ENCODE measurements at regions not wholly inside any gene's neighbourhood (a gene's known extent, or its start where the extent isn't known, plus 50 kb on each side); places are given as distances from the start of the nearest gene placed in this dataset.

DNA sequence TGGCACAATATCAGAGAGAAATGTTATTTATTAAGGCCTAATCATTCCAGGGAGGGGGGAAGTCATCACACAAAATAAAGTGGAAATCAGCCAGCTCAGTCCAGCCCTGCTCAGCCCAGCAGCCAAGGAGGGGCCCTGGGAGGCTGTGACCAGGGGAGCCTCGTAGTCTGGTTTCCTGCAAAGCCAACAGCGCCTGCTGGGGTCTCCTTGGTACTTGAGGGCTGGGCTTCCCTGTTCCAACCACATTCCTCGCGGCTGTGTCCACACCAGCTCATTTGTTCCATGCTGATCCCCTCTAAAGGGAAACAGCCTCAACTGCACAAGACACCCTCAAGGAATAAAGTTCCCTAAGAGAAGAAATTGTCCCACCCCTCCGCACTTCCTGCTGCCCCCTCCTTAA is 154.0 kb downstream of the TMEM132E start:
- DNase-seq = peak; percentile 52

DNA sequence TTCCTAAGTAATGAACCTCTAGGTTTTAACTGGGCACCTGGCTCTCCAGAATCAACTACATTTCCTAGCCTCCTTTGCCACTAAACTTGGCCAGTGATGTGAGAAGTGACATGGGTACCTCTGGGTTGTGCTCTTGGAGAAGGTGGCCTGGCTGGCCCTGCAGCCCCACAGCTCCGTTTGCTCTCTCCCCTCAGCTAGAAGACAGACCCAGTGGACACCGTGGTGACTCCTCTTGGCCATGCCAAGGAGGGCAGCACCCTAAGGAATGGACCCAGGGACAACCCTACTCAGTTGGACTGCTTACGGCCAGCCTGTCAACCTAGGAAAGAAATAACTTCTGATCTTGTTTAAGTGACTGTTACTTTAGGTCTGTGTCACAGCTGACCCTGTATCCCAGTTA is 151.4 kb downstream of the TMEM132E start:
- DNase-seq = peak; percentile 36

DNA sequence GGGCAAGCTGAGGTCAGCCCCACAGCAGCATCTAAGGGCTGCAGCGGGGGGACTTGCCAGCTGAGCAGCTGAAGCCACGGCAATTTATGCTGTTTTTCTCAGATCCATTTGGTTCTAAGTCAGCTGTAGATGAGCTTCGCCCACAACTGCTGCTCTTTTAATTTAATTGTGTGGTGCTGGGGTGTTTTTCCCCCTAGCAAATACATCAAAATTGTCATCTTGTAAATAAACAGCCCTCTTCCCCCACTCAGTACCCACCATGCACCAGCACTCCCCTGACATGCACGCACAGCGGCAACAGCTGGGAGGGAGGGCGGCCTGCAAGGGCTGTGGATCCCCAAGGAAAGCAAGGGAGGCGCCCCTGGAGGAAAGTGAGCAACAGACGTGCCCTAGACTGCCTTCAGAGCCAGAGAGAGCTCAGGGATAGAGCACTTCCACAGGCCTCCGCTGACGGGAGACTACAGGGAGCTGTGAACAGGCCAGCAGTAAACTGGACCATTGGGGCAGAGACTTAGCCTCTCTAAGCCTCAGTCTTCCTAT is 149.5 kb downstream of the TMEM132E start:
- peak; percentile 51 for DNase-seq

DNA sequence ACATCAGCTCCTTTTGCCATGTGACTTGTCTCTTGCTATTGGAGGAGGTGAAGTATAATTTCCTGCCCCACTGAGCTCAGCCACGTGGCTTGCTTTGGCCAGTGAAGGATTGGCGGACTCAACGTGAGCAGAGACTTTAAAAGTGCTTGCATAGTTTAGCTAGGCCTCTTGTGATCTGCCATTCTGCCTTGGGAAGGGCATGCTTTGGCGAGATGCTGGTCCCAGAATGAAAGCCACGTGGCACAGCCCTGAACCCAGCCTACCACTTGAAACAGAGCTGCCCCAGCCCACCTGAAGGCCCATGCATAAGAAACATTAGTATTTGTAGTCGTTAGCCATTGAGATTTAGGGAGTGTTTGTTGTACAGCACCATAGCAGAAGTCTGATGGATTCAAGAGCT is 148.2 kb downstream of the TMEM132E start:
- peak; percentile 40 for DNase-seq

DNA sequence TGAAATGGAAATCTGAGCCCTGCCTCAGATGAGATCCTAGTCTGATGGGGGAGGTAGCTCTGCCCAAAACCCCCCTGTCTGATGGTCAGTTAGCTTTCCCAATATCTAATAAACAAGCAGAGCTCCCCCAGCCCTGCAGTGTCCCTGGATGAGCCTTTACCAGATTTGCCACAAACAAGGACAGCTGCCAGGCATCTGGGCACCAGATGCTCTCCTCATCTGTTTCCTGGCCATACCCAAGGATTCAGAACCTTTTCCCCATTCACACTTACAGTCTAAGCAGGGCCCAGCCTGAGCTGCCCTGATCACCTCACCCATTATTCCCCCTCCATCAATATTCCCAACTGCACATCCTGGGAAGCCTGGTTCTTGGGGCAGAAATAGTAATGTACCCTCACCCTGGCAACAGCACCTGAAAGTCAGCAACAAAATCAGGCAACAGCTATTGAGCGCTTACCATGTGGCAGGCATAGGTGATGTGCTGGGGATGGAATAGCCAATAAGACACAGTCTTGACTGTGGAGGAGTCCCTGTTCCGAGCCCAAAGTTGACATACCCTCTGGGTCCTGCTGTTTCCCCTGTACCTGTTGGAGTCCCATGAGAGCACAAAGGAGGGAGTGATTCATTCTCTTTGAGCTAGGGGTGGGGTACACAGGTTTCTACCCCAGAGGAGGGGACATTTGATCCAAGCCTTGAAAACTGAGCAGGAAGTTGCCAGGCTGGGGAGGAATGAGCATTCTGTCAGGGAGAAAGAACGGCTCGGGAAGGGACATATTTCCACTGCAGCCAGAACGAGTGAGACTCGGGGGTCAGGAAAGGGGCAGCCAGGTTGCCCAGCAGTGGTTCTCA is 147.4 kb downstream of the TMEM132E start:
- peak; percentile 42 for DNase-seq

DNA sequence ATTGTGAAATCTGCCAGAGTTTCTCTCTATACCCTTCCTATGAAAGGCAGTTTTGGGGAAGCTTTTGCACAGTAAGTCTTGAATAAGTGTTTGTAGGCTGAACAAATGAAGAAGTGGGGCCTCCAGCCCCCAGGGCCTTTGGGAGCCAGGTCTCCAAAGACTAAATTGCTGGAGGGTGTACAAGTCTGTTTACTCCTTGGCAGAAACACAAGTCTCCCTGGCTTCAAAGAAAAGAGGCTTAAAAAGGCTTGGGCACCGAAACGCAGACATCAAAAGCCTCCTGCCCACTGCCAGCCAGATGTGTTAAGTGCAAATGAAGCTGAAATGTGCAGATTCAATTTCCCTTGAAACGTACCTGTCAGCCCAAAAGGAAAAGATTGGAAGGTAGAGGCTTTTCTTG is 146.3 kb downstream of the TMEM132E start:
- DNase-seq = peak; percentile 37

DNA sequence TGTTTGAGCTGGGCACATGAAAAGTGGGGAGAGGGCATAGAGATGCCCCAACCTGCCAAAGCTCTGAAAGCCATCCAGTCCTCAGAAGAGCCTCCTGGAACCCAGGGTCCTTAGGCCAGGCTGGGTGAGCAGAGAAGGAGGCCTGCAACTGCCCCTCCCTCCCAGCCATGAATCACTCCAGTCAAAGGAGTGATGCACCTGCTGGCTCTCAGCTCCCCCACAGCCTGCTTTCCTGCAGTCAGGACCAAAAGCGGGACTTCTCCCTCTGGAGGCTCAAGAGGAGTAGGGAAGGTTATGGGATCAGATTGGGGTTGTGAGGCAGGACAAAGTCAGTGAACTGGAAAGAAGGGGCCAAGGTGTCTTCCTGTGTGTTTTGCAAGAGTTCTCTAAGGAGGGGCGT is 145.6 kb downstream of the TMEM132E start:
- DNase-seq = peak; percentile 53

DNA sequence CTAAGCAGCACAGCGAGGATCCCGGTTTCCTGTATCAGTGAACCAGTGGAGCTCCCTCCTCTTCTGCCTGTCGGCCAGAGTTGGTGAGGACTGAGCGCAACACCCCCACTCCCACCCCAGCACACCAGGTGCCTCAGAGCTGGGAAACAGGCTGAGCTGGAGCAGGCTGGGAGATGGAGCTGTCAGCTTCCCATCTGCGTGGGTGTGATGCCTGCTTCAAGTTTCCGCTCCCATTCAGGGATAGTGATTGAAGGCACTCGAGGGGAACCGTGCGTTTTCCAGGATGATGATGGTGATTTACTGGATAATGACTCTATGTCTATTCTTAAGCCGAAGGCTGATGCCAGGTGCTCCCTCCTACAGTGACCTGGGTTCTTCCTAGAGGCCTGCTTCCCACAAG is 144.5 kb downstream of the TMEM132E start:
- DNase-seq = peak; percentile 53

DNA sequence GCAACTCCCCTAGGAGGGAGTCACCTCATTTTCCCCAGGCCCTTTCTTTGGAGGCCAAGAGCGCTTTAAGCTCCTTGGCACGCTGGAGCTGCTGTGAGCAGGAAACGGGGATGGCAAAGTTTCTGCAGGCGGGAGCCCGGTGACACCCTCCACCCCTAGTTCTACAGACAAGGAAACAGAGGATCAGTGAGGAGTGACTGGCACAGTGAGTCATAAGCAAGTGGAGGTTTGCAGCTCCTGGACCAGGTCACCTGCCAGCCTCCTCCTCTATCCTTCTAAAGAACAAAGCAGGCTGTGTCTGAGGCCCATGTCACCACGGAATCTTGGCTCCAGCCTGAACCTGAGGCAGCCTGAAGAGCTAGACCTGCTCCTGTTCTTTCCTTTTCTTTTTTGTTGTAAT is 141.9 kb downstream of the TMEM132E start:
- DNase-seq = peak; percentile 75

DNA sequence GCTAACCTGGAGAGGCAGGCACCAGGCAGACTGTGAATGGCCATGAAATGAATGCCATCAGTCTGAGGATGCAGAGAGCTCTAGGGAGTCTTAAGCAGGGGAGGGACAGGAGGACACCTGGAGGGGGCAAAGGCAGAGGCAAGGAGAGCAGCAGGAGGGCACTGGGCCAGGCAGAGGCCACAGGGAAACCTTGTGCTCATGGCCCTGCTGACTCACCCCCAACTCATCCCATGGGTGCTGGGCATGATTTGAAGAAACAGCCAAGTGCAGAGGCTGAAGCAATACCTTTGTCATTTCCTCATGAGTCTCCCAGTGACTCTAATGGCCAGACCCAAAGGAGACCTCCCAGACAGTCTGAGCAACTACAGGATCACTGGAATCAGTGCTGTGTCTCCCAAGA is 141.4 kb downstream of the TMEM132E start:
- no peak for DNase-seq

DNA sequence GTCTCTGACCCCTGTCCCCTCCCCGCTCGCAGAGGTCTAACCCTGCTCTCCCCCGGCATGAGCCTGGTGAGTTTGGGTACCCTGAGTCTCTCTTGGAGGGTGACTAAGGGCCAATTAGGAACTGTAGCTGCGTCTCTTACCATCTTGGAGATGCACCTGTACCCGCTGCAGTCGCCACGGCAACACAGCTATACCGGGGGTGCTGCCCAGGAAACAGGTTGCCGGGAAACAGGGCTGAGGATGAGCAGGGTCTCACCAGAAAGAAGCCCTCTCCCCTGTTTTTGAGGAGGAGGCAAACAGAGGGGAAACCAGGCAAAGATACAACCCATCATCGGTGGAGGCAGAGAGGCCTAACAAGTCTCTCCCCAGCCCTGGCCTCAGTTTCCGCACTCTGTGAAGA is 140.2 kb downstream of the TMEM132E start:
- DNase-seq = no peak

DNA sequence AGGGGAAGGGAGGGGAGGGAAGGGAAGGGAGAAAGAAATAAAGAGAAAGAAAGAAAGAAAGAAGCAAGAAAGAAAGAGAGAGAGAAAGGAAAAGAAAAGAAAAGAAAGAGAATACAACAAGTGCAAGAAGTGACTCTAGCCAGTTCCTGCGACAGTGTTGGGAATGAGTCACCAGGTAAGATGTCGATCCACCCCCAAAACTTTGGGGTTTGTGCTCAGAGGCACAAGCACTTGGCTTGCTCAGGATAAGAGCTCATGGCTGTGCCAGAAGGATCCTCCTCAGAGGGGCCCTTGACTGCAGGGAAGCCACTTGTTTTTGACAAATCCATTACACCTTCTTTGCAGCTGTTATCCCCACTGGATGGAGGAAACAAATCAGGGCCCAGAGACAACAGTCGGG is 137.7 kb downstream of the TMEM132E start:
- DNase-seq = no peak

DNA sequence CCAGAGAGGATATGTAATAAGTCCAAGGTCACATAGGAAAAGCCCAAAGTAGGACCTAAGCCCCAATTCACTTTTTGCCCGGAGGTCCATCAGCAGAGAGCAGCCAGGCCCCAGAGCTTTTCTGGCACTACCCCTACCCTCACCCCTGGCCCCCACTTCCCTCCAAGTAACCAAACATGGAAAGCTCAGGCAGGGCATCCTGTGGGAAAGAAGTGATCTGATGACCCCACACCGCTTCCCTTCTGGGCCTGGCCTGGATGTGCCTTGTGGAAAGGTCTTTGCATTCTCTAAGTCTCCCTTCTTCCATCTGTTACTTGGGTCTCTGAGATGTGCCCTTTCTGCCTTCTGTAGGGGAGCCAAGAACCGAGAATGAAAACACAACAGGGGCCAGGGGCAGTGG is 136.9 kb downstream of the TMEM132E start:
- peak; percentile 27 for DNase-seq

DNA sequence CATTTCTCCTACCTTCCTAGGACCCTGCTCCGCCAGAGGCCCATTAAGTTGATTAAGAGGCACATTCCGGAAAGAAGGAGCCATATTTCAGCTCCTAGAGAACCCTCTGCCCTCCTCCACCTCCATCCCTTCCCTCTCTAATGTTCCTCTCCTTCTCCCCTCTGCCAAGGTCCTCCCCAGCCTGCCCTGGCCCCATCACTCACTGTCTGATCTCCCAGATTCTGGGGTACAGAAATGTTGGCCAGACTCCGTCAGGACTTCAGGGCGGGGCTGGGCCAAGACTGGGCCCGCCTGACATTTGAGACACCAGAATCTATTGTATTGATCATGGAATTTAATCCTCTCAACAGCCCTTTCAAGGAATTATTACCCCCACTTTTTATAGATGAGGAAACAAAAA is 136.1 kb downstream of the TMEM132E start:
- DNase-seq = no peak

DNA sequence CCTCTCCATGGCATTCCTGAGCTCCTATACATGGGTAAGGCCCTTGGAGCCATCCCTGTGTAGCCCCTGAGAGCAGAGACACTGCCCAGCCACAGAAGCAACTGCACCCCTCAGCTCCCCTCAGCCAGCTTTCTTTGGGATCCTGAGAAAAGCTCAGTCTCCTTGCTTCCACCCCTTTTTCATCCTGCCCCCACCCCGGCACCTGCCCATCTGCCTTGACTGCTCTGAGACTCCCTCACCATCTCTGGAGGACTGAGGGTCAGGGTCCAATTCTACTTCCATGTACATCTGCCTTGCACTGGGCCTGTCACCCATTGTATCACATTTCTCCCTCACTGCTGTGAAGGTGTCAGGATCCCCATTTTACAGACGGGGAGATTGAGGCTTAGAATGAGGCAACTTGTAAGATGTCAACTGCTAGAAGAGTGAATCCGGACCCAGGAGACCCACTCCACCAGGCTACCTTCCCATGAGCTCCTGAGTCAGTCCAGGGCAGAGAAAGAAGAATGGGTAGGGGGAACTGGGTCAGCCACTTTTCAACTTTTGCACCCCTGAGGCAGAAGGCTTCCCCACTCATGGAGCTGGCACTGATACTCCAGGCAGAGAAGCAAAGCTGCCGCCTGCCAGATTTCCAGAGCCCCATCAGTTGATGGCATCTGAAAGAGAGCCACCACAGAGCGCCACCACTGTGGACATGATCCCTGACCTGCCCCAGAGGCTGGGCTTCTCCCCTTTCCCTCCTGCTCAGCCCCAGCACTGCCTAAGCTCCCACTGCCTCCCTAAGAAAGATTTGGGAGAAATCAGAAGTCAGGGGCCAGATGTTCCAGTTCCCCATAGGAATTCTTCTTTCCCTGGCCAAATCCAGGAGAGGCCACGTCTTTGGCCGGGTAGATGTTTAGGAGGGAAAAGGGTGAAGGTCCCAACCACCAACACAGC is 135.4 kb downstream of the TMEM132E start:
- DNase-seq = peak; percentile 33

DNA sequence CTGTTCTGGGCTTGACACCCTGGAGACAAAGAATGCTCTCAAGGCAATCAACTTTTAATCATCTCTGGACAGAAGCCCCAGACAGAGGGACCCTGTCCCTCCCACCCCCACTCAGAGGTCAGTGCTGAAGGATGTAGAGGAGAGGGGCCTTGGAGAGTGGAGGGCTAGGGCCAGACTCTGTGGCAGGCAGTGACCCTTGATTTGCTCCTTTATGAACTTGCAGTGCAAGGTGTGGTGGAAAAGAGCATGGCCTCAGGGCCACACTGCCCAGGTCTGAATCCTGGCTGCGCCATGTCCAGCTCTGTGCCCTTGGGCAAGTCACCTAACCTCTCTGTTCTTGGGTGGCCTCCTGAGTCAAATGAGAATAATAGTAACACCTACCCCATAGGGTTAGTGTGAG is 134.3 kb downstream of the TMEM132E start:
- peak; percentile 32 for DNase-seq

DNA sequence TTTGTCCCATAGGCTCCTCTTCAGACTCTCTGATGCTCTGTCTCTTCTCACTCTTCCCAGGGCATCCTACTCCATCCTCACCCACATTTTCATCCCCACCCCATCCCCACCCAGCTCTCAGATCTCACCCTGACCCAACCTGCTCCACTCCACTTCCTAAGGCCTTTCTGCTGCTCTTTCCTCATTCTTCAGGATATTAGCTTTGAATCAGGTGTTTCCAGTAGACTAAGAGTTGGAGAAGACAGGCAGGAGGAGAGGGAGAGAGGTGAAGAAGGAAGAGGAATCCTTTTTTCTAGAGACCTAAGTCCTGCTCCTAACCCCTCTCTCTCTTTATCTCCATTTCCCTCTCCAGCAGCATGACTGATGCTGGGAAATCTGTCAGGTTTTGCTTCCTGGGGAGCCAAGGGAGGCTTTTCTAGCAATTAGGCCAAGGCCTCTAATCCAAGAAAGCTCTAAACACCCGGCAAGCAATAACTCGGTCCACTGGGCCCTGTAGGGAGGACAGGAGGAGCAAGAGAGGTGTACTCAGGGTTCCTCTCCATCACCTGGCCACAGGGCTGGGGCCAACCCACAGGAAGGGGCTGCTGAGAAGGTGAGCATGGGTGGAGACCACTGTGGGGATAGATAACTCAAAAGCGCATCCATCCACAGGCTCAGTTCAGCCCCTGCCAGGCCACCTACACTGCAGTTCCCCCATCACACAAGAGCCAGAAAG is 133.3 kb downstream of the TMEM132E start:
- peak; percentile 22 for DNase-seq

DNA sequence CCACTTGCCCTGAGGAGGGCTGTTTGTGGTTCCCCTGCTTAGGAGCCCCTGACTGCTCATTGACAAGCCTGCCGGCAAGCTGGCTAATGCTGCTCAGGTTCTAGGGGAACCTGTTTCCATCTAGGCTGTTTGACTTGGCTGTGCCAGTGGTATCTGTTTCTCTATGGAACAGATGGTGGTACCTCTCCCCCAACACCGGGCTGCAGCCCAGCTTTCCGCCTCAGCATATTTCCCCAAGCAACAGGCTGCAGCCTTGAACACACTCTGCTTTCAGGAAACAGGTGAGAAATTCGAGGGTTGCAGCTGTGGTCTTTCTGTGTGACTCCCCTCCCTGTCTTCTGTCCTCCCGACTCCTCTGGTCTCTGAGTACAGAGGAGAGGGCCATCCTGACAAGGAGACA is 132.3 kb downstream of the TMEM132E start:
- DNase-seq = peak; percentile 36

DNA sequence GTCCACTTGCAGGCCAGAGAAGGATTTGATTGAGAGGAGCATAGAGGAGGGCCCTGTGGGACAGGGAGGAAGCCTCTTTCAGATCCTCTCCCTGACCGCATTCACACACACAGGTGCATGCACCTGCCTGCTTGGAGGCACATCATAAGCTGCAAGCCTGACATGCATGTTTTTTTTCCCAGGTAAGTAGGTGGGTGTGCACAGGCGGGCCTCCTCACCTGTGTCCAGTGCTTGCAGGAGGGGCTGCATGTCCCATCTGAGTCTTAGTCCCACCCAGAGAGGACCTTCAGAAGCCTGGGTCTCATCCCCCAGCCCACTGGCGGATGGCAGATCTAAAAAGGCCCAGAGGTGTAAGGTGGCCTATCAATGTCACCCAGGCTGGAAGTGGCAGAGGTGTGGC is 130.8 kb downstream of the TMEM132E start:
- DNase-seq = peak; percentile 39

DNA sequence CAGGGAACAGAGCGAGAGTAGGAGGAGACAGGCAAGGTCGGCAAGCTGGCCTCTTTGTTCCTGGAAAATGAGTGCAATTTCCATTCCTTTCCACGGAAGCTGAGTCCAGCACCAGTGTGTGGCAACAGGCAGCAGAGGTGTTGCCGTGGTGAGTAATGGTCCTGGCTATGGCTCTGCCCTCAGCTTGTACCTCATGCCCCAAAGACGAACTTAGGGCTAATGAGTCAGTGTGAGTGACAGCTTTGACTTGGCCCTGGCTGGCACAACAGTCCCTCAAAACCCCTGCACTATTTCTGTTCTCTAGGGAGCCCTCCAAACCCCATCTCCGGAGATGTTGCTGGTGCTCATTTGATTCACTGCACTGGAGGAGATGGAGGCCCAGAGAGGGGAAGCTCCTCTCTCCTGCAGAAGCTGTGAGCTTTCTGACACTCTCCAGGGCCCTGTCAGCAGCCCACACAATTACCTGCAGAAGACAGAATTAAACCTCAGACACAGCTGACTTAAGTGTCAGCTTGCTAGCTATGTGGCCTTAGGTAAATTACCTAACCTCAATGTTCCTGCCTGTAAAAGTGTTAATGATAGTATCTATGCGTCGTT is 129.9 kb downstream of the TMEM132E start:
- DNase-seq = peak; percentile 64

DNA sequence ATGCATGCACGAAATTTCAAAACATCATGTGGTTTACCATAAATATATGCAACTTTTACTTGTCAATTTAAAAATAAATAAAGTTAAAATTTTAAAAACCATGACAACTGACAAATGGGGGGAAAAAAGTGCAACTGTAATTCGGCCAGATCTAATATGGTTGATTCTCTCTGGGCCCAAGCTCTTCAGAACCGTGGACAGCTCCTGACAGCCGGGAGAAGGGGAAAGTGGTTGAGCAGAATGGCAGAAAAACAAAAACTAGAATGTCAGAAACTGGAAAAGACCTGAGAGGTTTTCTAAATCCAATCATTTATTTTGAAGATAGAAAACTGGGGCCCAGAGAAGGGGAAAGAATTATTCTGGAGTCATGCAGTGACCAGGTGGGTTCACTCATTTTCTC is 126.6 kb downstream of the TMEM132E start:
- peak; percentile 60 for DNase-seq

DNA sequence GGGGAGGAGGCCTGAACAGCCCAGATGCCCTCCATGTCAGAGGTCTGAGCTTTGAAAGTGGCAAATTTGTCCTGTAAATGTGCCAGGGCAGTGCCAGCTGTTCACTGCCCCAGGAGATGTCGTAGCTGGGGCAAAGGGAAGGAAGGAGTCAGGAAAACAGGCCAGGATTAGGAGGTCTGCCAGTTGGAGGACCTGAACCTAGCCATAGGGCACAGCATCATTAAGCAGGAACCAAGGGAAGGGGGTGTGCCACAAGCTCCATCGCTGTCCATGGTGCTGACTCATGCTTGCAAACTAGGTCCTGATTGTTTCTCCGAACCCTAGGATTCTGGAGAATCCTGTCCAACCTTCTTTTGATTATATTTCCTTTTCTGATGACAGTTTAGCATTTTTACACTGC is 124.2 kb downstream of the TMEM132E start:
- peak; percentile 86 for DNase-seq

DNA sequence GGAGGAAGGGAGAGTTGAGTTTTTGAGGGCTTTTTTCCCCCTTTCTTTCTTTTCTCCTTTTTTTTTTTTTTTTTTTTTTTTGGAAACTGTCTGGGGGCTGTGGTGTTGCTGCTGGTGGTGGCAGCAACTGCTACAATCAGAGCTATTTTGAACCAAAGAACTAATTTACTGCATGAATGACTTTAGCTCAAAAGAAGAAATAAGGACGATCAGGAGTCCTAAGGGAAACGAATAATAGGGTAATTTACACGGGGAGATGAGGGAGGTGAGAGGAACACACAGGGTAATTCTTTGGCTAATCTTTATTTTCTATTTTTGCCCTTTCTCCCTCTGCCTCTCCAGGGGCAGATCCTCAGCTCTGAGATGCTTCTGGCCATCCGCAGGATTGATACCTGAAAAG is 119.8 kb downstream of the TMEM132E start:
- peak; percentile 19 for DNase-seq

Measured in islet precursor cell (in vitro differentiated cells).